IMR-90 (cell line): ENCODE measurements at regions not wholly inside any gene's neighbourhood (a gene's known extent, or its start where the extent isn't known, plus 50 kb on each side); places are given as distances from the start of the nearest gene placed in this dataset.

Experiments used
- ATAC-seq: fragments of 200-7000 bp; cut with Tn5 transposase; 2 replicates; pipeline ENCODE4 v1.9.1; 2020; ENCODE audit warnings: low read depth, mild to moderate bottlenecking, moderate library complexity
- BruUV-seq: library from RNA; stranded (reverse); fragments of 400-500 nt; replicated peaks from 2 replicates; lab custom pipeline; 2021; lab: Mats Ljungman, UMichigan
- CTCF ChIA-PET: fragments of 300-600 bp; formaldehyde crosslinking; extraction: SDS; loops from one replicate; lab custom pipeline; 2021; ENCODE audit warnings: antibody characterized with exemption; lab: Yijun Ruan, JAX
- POLR2A ChIA-PET: fragments of 300-600 bp; sonication (Branson Sonifier 250); formaldehyde crosslinking; loops from one replicate; lab custom pipeline; 2022; ENCODE audit warnings: antibody characterized with exemption; ENCODE audit not compliant: unreplicated experiment; lab: Charles Lee
- DNase-seq: peaks from one replicate; pipeline ENCODE4 v3.0.0; 2013
- H2AFZ ChIP-seq: replicated peaks from 2 replicates; pipeline ENCODE3; 2013; ENCODE audit warnings: low read length, mild to moderate bottlenecking; ENCODE audit not compliant: poor library complexity
- H2AK5ac ChIP-seq: 2 replicates; pipeline ENCODE4 v1.6.1; 2013; ENCODE audit warnings: low read depth, low read length, inconsistent platforms
- H2AK9ac ChIP-seq: replicated peaks from 2 replicates; pipeline ENCODE3; 2013; ENCODE audit warnings: mild to moderate bottlenecking, low read depth, low read length, moderate library complexity; ENCODE audit not compliant: poor library complexity
- H2BK120ac ChIP-seq: 2 replicates; pipeline ENCODE4 v1.6.1; 2013; ENCODE audit warnings: low read depth, low read length, inconsistent platforms
- H2BK15ac ChIP-seq: 3 replicates; pipeline ENCODE4 v1.6.1; 2013; ENCODE audit warnings: low read depth, low read length, inconsistent platforms
- H2BK20ac ChIP-seq: 2 replicates; pipeline ENCODE4 v1.6.1; 2013; ENCODE audit warnings: low read depth, mild to moderate bottlenecking, inconsistent platforms, low read length, moderate library complexity
- H2BK5ac ChIP-seq: 2 replicates; pipeline ENCODE4 v1.6.1; 2013; ENCODE audit warnings: mild to moderate bottlenecking, low read depth, low read length, inconsistent platforms; ENCODE audit not compliant: poor library complexity, severe bottlenecking
- H3K14ac ChIP-seq: replicated peaks from 2 replicates; pipeline ENCODE4 v1.6.1; 2013; ENCODE audit warnings: low read depth, low read length, inconsistent platforms
- H3K18ac ChIP-seq: 2 replicates; pipeline ENCODE4 v1.6.1; 2013; ENCODE audit warnings: low read depth, low read length, control low read depth
- H3K23ac ChIP-seq: 2 replicates; pipeline ENCODE4 v1.6.1; 2013; ENCODE audit warnings: low read depth, low read length, inconsistent platforms
- H3K27ac ChIP-seq: 2 replicates; pipeline ENCODE4 v1.5.1; 2013; ENCODE audit warnings: mild to moderate bottlenecking, control low read depth, low read length; ENCODE audit not compliant: insufficient read depth
- H3K27me3 ChIP-seq: 2 replicates; pipeline ENCODE4 v1.6.1; 2013; ENCODE audit warnings: low read length; ENCODE audit not compliant: control insufficient read depth, insufficient read depth
- H3K36me3 ChIP-seq: 2 replicates; pipeline ENCODE4 v1.6.1; 2013; ENCODE audit warnings: low read length, mixed read lengths; ENCODE audit not compliant: control insufficient read depth, insufficient read depth
- H3K4ac ChIP-seq: 2 replicates; pipeline ENCODE4 v1.6.1; 2013; ENCODE audit warnings: low read depth, low read length, inconsistent platforms
- H3K4me1 ChIP-seq: 2 replicates; pipeline ENCODE4 v1.6.1; 2013; ENCODE audit warnings: low read length, mixed read lengths; ENCODE audit not compliant: control insufficient read depth, insufficient read depth
- H3K4me2 ChIP-seq: 2 replicates; pipeline ENCODE4 v1.6.1; 2013; ENCODE audit warnings: low read depth, mild to moderate bottlenecking, control low read depth, low read length, moderate library complexity
- H3K4me3 ChIP-seq: 2 replicates; pipeline ENCODE4 v1.5.1; 2013; ENCODE audit warnings: low read depth, mild to moderate bottlenecking, control low read depth, low read length, moderate library complexity; ENCODE audit not compliant: insufficient read depth
- H3K56ac ChIP-seq: 2 replicates; pipeline ENCODE4 v1.6.1; 2013; ENCODE audit warnings: low read length, inconsistent platforms; ENCODE audit not compliant: insufficient read depth; ENCODE audit errors: extremely low read depth
- H3K79me1 ChIP-seq, 2 experiments: 2 replicates each; pipeline ENCODE4 v1.6.1; 2013; ENCODE audit warnings: low read length in 2 of 2, inconsistent platforms in 1 of 2, low read depth in 1 of 2
- H3K9ac ChIP-seq: 2 replicates; pipeline ENCODE4 v1.6.1; 2013; ENCODE audit warnings: low read depth, low read length, control low read depth
- H3K9me1 ChIP-seq: 2 replicates; pipeline ENCODE4 v1.6.1; 2013; ENCODE audit warnings: low read length, inconsistent platforms; ENCODE audit not compliant: insufficient read depth
- H3K9me3 ChIP-seq: 2 replicates; pipeline ENCODE4 v1.6.1; 2013; ENCODE audit warnings: low read length; ENCODE audit not compliant: control insufficient read depth, insufficient read depth
- H4K20me1 ChIP-seq: 2 replicates; pipeline ENCODE4 v1.6.1; 2013; ENCODE audit warnings: low read length, inconsistent platforms; ENCODE audit not compliant: insufficient read depth
- H4K5ac ChIP-seq: 2 replicates; pipeline ENCODE4 v1.6.1; 2013; ENCODE audit warnings: mild to moderate bottlenecking, low read depth, low read length, control low read depth
- H4K8ac ChIP-seq, 2 experiments: 2 replicates each; pipeline ENCODE4 v1.6.1; 2013; ENCODE audit warnings: low read depth in 2 of 2, low read length in 2 of 2, control low read depth in 1 of 2, inconsistent platforms in 1 of 2
- H4K91ac ChIP-seq: 2 replicates; pipeline ENCODE4 v1.6.1; 2013; ENCODE audit warnings: low read depth, low read length, inconsistent platforms; ENCODE audit not compliant: insufficient read depth
- CHD1 ChIP-seq: IDR thresholded peaks from 2 replicates; pipeline ENCODE4 v1.6.1; 2012; ENCODE audit warnings: low read depth, low read length, improper control_type of control experiment
- FOS ChIP-seq: fragments of 150-350 bp; IDR thresholded peaks from 2 replicates; pipeline ENCODE4 v1.6.1; 2016; ENCODE audit warnings: low read depth, low read length
- MAFK ChIP-seq: IDR thresholded peaks from 2 replicates; pipeline ENCODE4 v1.6.1; 2012; ENCODE audit warnings: low read depth, low read length, improper control_type of control experiment
- MAZ ChIP-seq: IDR thresholded peaks from 2 replicates; pipeline ENCODE4 v1.6.1; 2012; ENCODE audit warnings: low read depth, mild to moderate bottlenecking, low read length, improper control_type of control experiment, moderate library complexity, borderline replicate concordance
- NFE2L2 ChIP-seq: fragments of 150-350 bp; IDR thresholded peaks from 2 replicates; pipeline ENCODE4 v1.6.1; 2016; ENCODE audit warnings: low read depth, mild to moderate bottlenecking, low read length
- RAD21 ChIP-seq: IDR thresholded peaks from 2 replicates; pipeline ENCODE4 v1.6.1; 2012; ENCODE audit warnings: low read length, improper control_type of control experiment
- RCOR1 ChIP-seq: IDR thresholded peaks from 2 replicates; pipeline ENCODE4 v1.6.1; 2012; ENCODE audit warnings: mild to moderate bottlenecking, low read length, improper control_type of control experiment; ENCODE audit not compliant: insufficient replicate concordance
- WGBS, 2 experiments: methylation state at CpG; one replicate each; pipeline versions ENCODE4 v1.1.5 to v1.1.7; 2013; ENCODE audit warnings: missing lambda C conversion rate in 2 of 2; ENCODE audit not compliant: insufficient read length in 1 of 2; ENCODE audit errors: extremely low coverage in 2 of 2; 5-methylcytosine and 5-hydroxymethylcytosine counted together
- dilution Hi-C: fragments of 300-500 bp; cut with HindIII; formaldehyde crosslinking; loops from one replicate; pipeline ENCODE4 v1.14.3; 2018; ENCODE audit warnings: low sequenced_read_pairs; ENCODE audit not compliant: unreplicated experiment
- in situ Hi-C: fragments of 300-500 bp; cut with MboI; formaldehyde crosslinking; loops from 3 replicates; pipeline ENCODE4 v1.14.3; 2019; ENCODE audit warnings: low sequenced_read_pairs, inconsistent platforms, mixed read lengths
- intact Hi-C: fragments of 100-400 bp; cut with micrococcal nuclease; formaldehyde crosslinking; loops from 2 replicates; pipeline ENCODE4 v1.10.0; 2022
- TF ChIP-seq, protein P1 (sequence below): fragments of 150-350 bp; IDR thresholded peaks from 2 replicates; pipeline ENCODE4 v1.6.1; 2017; ENCODE audit warnings: mild to moderate bottlenecking, antibody characterized with exemption, low read length, low read depth

- Histone ChIP-seq H3K14ac (no peak overlapping the region), H2BK15ac (0 out of 3 replicates have a peak overlapping the region, but pooled peaks have one; percentile 53), H3K27me3 (no peaks in the 10 kb centered on the region), H3K79me1 (no peaks in the 10 kb centered on the region), H3K4ac (peak overlapping the region; percentile 25; the same call in 1 of the 2 replicates), H4K5ac (no peak overlapping the region; the same call in 1 of the 2 replicates), H4K20me1 (no peaks in the 10 kb centered on the region), H3K9ac (no peak overlapping the region), H3K4me2 (no peak overlapping the region), H4K8ac (no peak overlapping the region; a peak in 1 of 4 replicates), H2AK9ac (no peak overlapping the region), H3K23ac (no peak overlapping the region), H2AK5ac (peak overlapping the region; percentile 50; the same call in 1 of the 2 replicates), H3K9me1 (peaks cover 4% of the 10 kb centered on the region; the same call in 1 of the 2 replicates), H3K4me1 (peaks cover 7% of the 10 kb centered on the region), H2AFZ (no peak overlapping the region), H3K18ac (peak overlapping the region; percentile 63; the same call in 1 of the 2 replicates), H3K4me3 (no peak overlapping the region), H4K91ac (no peak overlapping the region; the same call in 1 of the 2 replicates), H2BK20ac (peak overlapping the region; percentile 65; the same call in 1 of the 2 replicates), H2BK5ac (no peak overlapping the region), H3K36me3 (no peaks in the 10 kb centered on the region), H2BK120ac (peak overlapping the region; percentile 41; the same call in 1 of the 2 replicates), H3K27ac (no peak overlapping the region), H3K9me3 (no peaks in the 10 kb centered on the region), H3K56ac (no peak overlapping the region)
- ChIA-PET CTCF (interaction anchor here (0.5 to 0.7 kb wide), 2 partner anchors 185 to 395 kb away, joined by 4 to 7 read pairs; no protein-coding TSS in a partner anchor), POLR2A (no interaction called here)
- TF ChIP-seq, protein P1, sequence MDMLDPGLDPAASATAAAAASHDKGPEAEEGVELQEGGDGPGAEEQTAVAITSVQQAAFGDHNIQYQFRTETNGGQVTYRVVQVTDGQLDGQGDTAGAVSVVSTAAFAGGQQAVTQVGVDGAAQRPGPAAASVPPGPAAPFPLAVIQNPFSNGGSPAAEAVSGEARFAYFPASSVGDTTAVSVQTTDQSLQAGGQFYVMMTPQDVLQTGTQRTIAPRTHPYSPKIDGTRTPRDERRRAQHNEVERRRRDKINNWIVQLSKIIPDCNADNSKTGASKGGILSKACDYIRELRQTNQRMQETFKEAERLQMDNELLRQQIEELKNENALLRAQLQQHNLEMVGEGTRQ: no peak
- TF ChIP-seq CHD1 (no peak), RAD21 (no peak), MAFK (no peak), FOS (no peak), RCOR1 (no peak), MAZ (no peak), NFE2L2 (no peak)
- intact Hi-C loops: loop anchor here (10.0 kb wide), 1 partner anchor 443 kb away; no protein-coding TSS in a partner anchor
- DNase-seq: no peak
- dilution Hi-C loops: no loop called here
- in situ Hi-C loops: no loop called here
- no CpG with 5 or more reads among the region's 8 CpGs for WGBS, 2 experiments
- no peak for ATAC-seq
- BruUV-seq: no TSS peak
These were observed 610.0 kb upstream of the TBL1XR1 start for GRCh38 chr3:177807150-177807875.
